CD4-positive, alpha-beta T cell treated with Interleukin-10 for 1 hour (primary cell): ENCODE measurements at regions not wholly inside any gene's neighbourhood (a gene's known extent, or its start where the extent isn't known, plus 50 kb on each side); places are given as distances from the start of the nearest gene placed in this dataset.

Experiments
- DNase-seq: peaks from one replicate; pipeline ENCODE4 v3.0.0-alpha.2; 2020

DNA sequence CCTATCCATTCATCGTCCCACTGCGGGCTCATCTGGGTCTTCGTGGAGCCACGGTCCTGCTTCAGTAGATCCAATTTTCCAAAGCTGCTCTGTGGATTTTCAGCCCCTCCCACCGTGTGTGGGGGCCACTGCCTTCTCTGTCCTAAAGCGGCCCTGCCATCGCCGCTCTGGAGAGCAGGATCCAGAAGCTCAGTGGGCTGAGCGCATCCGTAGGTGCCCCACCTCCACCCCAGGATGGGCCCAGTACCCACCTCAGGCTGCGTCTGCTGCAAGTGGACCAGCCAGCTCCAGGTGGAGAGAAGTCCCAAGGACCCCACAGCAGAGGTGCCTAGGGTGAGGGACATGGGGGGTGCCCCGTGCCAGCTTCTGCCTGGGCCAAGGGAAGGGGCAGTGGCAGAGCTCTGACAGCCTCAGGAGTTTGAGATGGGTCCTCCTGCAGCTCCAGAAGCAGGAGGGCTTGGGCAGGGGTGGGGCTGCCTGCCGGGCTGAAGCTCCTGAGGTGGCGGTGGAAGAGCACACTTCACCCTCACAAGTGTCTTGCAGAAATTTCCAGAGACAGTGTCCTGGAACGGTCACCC lies 148.1 kb upstream of the C14orf180 start:
- DNase-seq, result no peak

DNA sequence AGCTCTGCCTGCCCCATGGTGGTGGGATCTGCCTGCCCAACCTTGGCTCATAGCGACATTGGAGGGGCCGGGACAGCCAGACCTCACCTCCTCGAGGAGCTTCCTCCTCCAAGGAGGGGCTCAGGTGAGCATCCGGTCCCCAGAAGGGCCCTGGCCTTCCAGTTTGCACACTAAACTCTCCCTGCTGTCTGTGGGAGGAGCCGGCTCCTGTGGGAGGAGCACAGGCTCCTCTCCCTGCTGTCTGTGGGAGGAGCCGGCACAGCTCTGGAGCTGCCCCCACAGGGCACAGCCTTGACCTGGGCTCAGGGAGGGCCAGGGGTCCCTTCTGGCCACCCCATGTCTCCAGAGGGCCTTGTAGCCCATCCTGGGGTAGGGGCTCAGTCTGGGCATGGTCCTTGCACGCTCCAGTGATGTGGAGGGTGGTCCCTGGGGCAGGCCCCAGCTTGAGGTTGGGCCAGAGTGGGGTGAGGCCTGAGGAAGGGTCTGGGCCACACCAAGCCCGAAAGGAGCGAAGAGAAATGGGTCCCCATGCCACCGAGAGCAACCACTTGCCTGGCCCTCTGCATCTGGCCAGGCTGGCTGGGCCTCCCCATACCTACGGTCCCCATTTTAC lies 147.5 kb upstream of the C14orf180 start:
- no peak for DNase-seq

DNA sequence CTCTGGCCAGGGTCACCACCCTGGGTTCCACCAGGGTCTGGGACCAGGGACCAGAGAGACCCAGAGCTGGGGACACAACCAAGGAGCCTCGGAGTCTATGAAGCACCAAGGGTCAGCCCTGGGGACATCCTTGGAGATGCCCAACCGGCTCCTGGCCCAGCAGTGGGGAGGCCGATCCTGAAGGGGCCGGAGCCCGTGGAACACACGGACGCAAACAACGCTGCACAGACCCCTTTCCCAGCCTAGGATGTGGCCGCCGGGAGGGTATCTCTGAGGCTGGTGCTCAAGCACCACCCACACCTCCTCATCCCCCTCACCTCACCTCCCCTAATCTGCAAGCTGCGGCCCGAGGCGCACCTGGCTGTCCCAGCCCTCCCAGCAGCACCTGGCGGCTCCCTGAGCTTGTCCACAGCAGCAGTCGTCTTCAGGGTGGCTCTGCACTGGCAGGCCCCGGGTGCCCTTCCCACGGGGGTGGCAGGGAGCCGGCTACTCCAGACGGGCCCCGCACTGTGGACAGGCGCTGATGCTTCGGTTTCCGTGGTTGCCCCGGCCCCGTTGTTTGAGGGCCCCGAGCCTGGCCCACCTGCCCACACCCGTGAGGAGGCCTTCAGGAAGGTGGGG lies 146.8 kb upstream of the C14orf180 start:
- DNase-seq, result no peak

DNA sequence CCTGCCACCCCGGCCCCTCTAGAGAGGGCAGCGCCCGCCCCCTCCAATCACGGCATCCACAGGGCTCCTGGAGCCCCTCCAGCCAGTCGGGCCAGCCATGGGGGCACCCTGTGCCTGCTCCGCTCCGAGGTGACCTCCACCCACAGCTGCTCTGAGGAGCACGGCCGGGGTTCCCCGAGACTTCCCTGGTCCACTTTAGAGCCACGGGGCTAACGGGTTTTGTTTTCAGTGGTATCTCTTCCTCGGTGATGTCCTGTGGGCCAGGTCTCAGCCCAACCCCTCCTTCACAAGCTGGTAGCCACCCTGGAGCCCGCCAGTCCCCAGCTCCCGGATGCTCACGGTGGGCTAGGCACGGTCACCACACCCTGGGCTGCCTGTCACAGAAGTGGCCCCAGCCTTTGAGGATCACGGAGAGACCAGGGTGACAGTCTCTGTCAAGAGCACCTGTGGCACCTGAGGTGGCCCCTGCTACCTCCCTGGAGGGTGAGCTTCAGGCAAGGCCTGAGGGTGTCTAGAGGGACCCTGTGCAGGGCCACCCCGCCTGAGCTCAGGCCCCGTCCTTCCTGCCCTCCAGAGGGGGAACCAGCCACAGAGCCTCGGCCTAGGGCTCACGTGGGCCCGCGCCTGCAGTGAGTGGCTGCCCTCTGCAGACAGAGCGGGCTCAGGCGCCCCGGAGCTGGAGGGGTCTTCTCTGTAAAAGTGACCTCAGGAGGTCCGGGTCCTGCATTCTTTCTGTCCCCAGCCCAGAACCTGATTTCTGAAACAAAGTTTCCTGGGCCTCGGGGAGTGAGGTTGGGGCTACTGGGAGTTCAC lies 146.0 kb upstream of the C14orf180 start:
- DNase-seq, result no peak

DNA sequence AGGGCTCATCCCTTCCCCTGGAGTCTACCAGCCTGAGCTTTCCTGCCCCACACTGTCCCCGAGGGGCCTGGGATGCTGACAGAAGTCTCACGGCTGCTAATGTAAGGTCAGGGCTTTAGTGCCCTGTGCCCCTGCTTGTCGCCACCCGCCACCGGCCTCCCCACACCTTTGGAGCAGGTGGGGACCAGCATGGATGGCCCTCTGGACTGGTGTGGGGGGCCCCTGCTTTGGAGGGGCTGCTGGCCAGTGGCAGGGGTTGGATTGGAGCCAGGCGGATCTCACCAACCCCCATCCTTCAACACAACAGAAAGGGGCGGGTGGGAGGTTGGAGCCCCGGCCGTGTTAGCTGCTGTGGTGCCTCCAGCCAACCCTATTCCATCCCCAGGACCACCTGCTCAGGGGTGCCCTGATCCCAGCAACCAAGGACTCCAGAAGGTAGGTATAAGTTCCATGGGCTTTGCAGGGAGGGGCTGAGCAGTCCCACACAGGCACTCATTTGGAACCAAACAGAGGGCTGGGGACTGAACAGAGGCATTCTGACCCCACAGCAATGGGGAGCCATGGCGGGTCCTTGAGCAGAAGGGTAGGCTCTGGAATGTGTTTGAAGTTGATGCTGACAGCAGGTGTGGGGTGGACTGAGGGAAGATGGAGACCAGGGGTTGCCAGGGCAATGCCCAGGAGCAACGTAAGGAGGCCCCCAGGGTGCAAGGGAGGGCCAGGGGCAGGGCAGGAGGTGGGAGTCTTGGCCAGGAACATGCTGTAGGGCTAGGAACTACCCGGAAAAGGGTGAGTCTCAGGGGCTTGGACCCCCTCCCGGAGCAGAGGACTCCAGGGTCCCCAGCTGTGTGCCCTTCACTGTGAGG lies 145.1 kb upstream of the C14orf180 start:
- DNase-seq, result no peak

DNA sequence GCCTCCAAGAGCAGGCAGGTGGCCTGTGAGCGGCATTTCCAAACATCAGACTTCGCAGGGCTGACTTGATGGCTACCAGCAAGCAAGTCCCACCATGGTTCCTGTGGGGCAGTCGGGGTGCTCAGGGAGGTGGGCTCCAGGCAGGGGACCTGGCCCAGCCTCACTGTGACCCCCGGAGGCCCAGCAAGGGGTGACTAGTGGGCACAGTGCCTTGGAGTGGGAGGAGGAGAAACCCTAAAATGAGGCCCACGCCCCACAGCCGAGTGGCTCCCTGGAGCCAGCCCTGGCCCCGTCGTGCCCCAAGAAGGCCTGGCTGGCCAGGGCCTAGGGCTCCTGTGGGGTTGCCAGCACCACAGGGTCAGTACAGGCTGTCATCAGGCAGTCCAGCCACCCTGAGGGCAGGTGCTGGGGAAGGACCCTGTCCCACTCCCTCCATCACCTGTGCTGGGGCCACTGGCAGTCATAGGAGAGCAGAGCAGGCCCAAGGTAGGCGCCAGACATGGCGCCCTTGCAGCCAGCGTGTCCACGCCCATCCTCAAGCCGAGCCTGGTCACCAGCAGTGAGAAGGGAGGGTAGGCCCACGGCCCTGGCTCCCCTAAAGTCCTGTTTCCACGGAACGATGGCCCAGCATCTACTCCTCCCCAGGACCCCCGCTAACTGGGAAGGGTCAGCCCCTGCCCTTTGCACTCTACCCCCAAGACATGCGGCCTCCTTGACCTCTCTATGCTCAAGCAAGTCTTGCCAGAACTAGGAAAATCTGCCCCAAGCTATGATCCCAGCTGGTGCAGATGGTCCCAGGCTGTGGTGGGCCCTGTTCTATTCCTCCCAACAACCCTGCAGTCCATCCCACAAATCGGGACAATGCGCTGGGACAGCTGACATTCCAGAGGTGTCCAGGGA lies 144.2 kb upstream of the C14orf180 start:
- DNase-seq, result no peak

DNA sequence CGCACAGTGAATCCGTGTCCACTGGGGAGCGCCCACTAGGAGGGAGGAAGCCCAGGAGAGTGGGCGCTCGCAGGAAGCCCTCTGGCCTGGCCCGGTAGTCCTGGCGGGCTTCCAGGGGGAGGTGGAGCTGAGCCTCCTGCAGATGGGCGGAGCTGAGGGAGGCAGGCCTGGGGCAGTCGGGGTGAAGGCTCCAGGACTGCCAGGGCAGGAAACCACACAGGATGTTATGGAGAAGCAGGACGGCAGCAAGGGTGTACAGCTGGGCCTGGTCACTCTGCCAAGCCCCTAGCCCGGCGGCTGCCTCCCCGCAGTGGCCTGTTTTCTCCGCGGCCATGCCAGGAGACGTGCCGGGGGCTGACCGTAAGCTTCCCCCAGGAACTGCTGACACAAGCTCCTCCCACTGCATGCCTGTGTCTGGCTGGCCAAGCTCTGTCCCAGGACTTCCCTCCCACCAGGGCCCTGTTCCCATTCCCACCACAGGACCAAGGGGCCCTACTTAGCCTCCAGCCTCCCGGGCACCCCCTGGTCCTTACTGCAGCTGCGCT lies 143.4 kb upstream of the C14orf180 start:
- DNase-seq, result no peak

DNA sequence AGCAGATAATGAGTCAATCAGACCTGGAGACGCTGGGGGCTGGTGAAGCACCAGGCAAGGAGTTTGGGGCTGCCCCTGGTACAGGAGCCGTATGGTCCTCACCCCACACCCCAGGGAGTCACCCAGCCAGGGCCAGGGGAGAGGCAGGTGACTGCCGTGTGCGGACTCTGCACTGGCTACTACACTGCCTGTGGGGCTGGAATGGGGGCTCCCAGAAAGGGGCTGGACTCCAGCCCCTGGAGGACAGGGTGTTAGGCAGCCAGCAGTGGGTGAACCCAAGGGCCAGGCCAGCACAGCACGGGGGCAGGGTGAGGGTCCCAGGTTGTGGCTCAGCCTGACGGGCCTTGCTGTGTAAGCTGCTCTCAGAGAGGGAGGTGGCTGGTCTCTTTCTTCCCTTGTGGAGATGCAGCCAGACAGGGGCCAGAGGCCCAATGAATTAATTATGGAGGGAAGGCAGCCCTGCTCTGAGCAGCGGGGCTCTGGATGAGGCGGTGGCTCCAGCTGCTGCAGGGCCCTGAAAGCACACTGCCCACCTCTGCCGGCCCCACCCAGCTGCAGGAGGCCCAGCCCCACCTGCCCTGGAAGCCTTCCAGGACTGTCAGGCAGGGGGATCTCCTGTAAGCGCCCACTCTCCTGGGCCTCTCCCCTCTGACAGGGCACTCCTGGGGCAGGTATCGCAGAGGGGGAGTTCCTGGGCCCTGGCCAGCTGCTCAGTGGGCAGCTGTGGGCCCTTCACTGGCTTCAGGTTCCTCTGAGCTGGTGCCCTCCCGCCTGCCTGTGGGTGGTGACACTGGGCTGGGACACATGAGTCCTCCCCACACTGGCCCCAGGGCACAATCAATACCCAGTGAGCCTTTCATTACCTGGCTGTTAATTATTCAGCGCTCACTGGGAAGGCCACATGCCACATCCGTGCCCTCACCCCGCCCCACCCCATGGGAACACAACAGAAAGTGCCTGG lies 142.5 kb upstream of the C14orf180 start:
- no peak for DNase-seq

DNA sequence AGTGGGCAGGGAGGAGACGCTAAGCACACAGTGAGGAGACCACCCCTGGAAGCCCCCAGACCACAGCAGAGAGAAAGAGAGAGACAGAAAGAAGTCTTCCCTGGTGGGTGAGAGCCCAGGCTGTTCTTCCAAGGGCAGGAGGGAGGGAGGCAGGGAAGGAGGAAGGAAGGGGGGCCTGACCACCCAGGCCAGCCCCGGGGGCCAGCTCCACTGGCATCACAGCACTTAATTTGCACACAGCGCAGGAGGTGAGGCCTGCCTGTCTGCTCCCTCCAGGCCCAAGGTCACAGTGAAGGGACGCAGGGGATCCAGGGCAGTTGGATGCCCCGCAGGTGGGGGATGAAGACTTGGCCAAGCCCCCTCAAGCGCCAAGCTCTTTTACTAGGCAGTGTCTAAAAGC lies 141.9 kb upstream of the C14orf180 start:
- DNase-seq, result no peak

DNA sequence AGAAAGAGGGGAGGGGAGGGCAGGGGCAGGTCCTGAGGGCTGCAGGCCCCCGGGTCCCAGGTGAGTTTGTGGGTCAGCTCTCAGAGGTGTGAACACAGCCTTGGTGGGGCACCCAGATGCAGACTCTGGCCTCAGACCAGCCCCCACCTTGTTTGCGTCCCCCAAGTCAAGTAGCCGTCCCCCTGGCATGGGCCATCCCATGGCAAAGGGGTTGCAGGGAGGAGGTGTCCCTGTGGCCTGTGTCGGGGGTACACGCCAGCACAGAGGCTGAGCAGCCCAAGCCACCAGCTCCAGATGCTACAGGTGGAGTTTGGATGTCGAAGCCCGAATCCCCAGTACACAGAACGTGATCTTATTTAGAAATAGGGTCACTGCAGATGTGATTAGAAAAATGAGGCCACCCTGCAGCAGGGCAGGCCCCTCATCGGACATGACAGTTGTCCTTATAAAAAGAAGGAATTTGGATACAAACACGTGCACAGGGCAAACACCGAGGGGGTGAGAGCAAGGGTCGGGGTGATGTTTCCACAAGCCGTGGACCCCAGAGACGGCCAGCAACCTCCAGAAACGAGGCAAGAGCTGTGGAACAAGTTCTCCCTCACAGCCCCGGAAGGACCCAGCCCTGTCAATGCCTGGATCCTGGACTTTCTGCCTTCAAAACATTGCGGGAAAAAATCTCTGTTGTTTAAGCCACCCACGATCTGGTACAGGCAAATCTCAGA lies 141.2 kb upstream of the C14orf180 start:
- no peak for DNase-seq

DNA sequence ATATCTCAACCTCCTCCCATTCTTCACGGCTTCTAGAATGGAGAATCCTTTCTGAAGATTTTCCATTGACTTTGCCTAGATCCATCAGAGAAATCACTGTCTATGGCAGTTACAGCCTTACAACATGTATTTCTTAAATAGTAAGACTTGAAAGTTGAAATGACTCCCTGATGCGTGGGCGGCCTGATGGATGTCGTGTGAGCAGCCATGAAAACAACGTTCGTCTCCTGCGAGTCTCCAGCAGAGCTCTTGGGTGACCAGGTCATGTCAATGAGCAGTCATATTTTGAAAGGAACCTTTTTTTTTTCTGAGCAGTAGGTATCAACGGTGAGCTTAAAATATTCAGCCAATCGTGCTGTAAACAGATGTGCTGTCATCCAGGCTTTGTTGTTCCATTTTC lies 139.9 kb upstream of the C14orf180 start:
- no peak for DNase-seq

DNA sequence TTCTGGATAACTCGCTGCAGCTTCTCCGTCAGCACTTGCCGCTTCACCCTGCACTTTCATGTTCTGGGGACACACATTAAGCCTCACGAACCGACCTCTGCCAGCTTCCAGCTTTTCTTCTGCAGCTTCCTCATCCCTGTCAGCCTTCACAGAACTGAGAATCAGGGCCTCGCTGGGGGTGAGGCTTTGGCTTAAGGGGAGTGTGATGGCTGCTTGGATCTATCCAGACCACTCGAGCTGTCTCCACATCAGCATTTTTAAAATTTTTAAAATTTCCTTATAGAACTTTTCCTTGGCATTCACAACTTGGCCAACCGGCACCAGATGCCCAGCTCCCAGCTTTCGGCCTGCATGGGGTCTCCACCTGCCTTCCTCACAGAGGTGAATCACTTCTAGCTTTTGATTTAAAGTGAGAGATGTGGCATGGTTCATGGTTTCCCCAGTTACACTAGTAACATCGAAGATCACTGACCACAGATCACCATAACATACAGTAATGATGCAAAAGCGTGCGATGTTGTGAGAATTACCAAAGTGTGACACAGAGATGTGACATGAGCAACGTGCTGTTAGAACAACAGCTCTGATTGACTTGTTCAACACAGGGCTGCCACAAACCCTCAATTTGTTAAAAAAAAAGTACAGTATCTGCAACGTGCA lies 139.1 kb upstream of the C14orf180 start:
- no peak for DNase-seq

DNA sequence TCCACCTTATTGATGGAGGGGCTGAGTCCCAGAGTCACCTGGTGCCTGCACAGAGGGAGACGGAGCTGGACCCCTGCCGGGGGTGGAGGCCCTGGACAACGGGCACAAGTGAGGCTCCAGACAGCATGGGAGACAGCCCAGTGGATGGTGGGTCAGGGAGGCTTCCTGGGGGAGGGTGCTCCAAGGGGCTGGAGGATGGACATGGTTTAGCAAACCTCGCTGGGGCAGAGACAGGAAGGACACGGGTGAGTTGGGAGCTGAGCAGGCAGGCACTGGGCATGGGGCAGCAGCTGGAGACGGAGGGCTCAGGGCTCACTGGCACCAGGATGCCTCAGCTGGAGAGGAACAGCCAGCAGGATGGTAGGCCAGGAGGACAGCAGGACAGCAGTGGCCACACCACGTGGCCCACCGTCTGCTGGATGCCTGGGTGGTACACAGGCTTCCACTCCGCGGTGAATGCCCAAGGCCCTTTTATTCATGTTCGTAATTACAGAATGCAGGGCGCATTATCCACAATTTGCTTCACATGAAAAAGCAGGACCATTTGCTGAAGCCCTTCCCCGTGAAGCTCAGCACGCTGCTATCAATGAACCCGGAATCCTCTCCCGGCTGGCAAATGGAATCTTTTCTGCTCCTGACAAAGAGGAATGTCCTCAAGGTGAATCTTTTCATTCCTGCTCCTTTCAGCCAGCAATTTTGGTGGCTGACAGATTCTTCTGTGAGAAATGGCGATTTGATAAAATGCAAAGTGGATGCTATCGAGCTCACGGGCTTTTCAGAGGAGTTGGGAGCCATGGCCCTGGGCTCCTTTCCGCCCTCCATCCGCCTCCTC lies 138.1 kb upstream of the C14orf180 start:
- DNase-seq, result no peak

DNA sequence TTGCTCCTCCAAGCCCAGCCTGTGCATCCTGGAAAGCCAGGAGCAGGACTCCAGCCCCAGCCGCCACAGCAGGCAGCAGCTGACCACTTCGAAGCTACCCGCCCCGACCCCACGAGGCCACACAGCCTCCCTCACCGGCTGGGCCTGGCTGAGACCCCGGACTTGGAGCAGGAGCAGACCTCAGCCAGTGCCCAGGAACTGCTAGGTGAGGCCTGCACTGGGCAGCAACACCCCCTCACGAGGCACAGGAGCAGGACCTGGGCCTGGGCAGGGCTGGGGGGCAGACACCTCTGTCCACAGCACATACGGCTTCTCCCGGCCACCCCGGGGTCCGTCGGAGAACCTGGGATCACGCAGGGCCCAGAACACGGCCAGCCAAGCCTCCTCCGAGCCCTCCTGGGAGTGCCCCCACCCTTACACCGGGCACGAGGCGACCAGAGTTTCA lies 137.4 kb upstream of the C14orf180 start:
- no peak for DNase-seq

DNA sequence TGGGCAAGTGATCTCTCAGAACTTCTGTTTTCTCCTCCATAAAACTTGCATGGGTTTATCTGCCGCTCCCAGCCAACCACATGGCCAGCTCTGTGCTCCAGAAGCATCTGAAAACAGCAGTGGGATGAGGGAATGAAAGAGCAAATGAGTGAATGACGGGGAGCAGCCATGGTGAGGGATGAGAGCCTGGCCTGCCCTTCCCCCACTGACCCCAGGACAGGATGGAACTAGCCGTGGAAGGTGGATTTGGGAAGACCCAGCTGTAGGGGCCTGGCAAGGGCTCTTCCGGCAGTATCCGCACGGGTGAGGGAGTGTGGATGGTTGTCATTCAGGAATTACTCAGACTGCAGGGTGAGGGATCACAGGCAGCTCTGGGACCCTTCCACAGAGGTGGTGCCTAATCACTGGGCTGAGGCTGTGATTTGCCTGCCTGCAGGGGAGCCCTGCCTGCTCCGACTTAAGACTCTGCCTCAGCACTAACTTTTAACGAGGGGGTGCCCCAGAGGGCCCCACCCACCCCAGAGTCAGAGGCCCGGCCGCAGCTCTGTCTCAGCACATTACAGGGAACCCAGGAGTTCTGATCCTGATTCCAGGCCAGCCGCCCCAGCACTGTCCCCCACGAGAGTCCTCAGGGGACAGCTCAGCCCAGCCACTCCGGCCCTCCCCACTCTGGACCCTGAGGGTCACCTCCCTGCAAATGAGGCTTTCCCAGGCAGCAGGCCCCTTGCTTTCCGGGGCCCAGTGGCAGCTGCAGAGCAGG lies 136.8 kb upstream of the C14orf180 start:
- no peak for DNase-seq

DNA sequence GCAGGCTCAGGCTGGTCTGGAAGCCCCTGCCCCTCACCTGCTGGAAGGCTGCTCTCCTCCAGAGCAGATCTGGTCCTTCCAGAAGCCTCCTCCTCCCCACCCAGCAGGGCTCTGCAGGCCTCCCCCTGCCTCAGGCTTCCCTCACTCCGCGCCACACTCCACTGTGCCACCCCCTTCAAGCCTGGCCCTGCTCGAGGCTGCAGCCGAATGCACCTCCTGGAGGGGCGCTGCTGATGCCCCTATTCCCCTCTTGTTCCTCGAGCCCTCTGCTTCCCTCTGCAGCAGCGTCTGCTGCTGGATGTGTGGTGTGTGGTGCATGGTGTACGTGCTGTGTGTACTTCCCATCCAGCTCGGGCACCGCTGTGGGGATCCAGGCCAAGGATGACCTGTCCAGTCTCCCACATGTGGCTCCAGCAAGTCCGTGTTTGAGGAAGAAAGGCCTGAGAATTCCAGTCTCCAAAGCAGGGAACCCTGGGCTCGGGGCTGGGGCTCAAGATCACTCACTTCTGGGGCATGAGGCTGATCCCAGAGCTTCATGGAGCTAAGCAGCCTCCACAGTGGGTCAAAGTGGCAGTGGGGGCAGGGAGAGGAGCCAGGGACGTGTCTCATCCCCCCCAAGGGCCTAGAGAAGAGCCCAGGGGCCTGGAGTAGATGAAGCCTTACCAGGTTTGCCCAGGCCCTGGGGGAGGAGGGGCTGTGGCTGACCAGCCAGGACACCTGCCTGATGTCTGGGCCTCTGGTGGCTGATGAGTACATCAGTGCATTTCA lies 136.0 kb upstream of the C14orf180 start:
- no peak for DNase-seq
